Right lobe of liver (tissue), 4 donors: ENCODE measurements at regions not wholly inside any gene's neighbourhood (a gene's known extent, or its start where the extent isn't known, plus 50 kb on each side); places are given as distances from the start of the nearest gene placed in this dataset.
"Not testable (repeated sequence)": the region's sequence is repeated elsewhere in the genome, so short reads cannot be mapped to it uniquely, and the experiment has no call there.

ENCODE experiments used
- POLR2A ChIP-seq: fragments of 450-650 bp; IDR thresholded peaks from one replicate; pipeline ENCODE4 v1.6.1; 2017; ENCODE audit warnings: antibody characterized with exemption, mild to moderate bottlenecking
- TF ChIP-seq, protein P1 (sequence below), 4 donors: fragments of 200-600 bp in 3 of 4; fragments of 450-650 bp in 1 of 4; IDR thresholded peaks; one replicate each; pipeline versions ENCODE4 v1.5.1 to v1.8.0; 2016 to 2022; ENCODE audit warnings: antibody characterized with exemption in 4 of 4, mild to moderate bottlenecking in 2 of 4
- donor health status: DM: no; HTN: no; CAD: no.
- donor health status: DM: no; HTN: no; CAD: no.
- donor health status: DM: no; HTN: yes; CAD: no.

DNA sequence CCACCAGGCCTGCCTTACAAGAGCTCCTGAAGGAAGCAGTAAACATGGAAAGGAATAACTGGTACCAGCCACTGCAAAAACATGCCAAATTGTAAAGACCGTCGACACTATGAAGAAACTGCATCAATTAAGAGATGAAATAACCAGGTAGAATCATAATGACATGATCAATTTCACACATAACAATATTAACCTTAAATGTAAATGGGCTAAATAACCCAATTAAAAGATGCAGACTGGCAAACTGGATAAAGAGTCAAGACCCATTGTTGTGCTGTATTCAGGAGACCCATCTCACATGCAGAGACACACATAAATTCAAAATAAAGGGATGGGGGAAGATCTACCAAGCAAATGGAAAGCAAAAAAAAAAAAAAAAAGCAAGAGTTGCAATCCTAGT, 179.0 kb upstream of the ETV3 start:
- TF ChIP-seq, protein P1, sequence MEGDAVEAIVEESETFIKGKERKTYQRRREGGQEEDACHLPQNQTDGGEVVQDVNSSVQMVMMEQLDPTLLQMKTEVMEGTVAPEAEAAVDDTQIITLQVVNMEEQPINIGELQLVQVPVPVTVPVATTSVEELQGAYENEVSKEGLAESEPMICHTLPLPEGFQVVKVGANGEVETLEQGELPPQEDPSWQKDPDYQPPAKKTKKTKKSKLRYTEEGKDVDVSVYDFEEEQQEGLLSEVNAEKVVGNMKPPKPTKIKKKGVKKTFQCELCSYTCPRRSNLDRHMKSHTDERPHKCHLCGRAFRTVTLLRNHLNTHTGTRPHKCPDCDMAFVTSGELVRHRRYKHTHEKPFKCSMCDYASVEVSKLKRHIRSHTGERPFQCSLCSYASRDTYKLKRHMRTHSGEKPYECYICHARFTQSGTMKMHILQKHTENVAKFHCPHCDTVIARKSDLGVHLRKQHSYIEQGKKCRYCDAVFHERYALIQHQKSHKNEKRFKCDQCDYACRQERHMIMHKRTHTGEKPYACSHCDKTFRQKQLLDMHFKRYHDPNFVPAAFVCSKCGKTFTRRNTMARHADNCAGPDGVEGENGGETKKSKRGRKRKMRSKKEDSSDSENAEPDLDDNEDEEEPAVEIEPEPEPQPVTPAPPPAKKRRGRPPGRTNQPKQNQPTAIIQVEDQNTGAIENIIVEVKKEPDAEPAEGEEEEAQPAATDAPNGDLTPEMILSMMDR (IDR thresholded peaks at IDR 0.05) = not testable (repeated sequence)
- TF ChIP-seq POLR2A = not testable (repeated sequence)
